Thyroid gland (tissue), 4 donors: ENCODE measurements at regions not wholly inside any gene's neighbourhood (a gene's known extent, or its start where the extent isn't known, plus 50 kb on each side); places are given as distances from the start of the nearest gene placed in this dataset.

ENCODE experiments used
- POLR2A ChIP-seq, 2 donors: fragments of 450-650 bp; IDR thresholded peaks; one replicate each; pipeline ENCODE4 v1.6.1; 2017; ENCODE audit warnings: antibody characterized with exemption in 2 of 2, mild to moderate bottlenecking in 2 of 2, moderate library complexity in 1 of 2
- TF ChIP-seq, protein P1 (sequence below), 6 experiments: fragments of 200-600 bp in 3 of 6; fragments of 450-650 bp in 3 of 6; sonication (generic) in 3 of 6; IDR thresholded peaks; one replicate each; pipeline ENCODE4 v1.5.1; 2016 to 2019; ENCODE audit warnings: antibody characterized with exemption in 6 of 6, mild to moderate bottlenecking in 2 of 6, inconsistent platforms in 1 of 6, moderate library complexity in 1 of 6

DNA sequence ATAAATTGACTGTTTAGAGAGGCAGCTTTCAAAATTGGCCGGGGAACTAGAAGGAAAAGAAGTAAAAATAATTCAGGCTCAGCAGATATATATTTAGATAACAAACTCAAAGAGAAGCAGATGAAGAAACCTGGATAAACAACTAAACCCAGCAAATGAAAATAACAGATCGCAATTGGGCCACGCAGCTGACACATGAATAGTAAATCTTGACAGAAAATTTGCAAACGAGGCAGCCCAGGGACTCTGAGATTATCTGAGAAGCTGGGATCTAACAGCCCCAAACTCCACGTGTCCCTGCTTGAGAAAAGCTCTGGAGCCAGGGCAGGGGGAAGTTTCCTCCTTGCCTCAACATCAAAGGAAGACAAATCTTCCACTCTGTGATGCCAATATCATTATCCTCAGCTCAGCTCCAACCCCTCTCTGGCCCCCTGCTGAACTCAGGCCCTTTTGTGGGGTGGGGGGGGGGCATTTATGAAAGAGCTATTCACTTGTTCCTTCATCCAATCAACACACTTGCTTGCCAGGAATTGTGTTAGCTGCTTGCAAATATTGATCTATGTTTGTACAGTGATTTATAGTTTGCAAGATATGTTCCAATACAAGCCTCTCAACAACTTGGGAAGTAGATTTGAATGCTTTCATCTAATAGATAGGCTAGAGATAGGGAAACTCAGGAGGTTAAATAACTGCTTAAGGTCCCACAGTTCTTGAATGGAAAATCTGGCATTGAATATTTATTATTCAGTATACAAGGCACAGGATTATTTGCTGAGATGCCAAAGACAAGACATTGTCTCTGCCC lies 72.5 kb upstream of the C11orf87 start:
- TF ChIP-seq, protein P1, sequence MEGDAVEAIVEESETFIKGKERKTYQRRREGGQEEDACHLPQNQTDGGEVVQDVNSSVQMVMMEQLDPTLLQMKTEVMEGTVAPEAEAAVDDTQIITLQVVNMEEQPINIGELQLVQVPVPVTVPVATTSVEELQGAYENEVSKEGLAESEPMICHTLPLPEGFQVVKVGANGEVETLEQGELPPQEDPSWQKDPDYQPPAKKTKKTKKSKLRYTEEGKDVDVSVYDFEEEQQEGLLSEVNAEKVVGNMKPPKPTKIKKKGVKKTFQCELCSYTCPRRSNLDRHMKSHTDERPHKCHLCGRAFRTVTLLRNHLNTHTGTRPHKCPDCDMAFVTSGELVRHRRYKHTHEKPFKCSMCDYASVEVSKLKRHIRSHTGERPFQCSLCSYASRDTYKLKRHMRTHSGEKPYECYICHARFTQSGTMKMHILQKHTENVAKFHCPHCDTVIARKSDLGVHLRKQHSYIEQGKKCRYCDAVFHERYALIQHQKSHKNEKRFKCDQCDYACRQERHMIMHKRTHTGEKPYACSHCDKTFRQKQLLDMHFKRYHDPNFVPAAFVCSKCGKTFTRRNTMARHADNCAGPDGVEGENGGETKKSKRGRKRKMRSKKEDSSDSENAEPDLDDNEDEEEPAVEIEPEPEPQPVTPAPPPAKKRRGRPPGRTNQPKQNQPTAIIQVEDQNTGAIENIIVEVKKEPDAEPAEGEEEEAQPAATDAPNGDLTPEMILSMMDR (IDR thresholded peaks at IDR 0.05): no peak
- TF ChIP-seq POLR2A (IDR thresholded peaks at IDR 0.05): no peak
